GM12878 (cell line): ENCODE measurements at regions not wholly inside any gene's neighbourhood (a gene's known extent, or its start where the extent isn't known, plus 50 kb on each side); places are given as distances from the start of the nearest gene placed in this dataset.

Source experiments
- ATAC-seq: fragments of 200-7000 bp; cut with Tn5 transposase; 3 replicates; pipeline ENCODE4 v1.9.1; 2020; ENCODE audit warnings: mild to moderate bottlenecking, moderate library complexity
- BruUV-seq: library from RNA; stranded (reverse); fragments of 400-500 nt; replicated peaks from 2 replicates; lab custom pipeline; 2021; lab: Mats Ljungman, UMichigan
- CTCF ChIA-PET: fragments of 300-600 bp; sonication (Branson Sonifier 250); formaldehyde crosslinking; extraction: SDS; loops from one replicate; lab custom pipeline; 2021; ENCODE audit warnings: inconsistent platforms; lab: Yijun Ruan, JAX
- POLR2A ChIA-PET: fragments of 350-600 bp; formaldehyde crosslinking; extraction: SDS; loops from one replicate; lab custom pipeline; 2021; ENCODE audit warnings: inconsistent platforms; lab: Charles Lee
- RAD21 ChIA-PET: fragments of 300-600 bp; sonication (Branson Sonifier 250); formaldehyde crosslinking; loops from one replicate; lab custom pipeline; 2023; ENCODE audit warnings: antibody characterized with exemption; ENCODE audit not compliant: unreplicated experiment; lab: Charles Lee
- SMC1A ChIA-PET: fragments of 300-600 bp; sonication (Branson Sonifier 250); formaldehyde crosslinking; loops from one replicate; lab custom pipeline; 2023; ENCODE audit not compliant: unreplicated experiment, uncharacterized antibody; lab: Charles Lee
- DNase-seq: peaks from one replicate; pipeline ENCODE4 v3.0.0-alpha.2; 2011; ENCODE audit warnings: low read depth, low spot score
- FAIRE-seq: peaks from 3 replicates; lab custom pipeline; 2011; peaks lifted over from hg19 to GRCh38; lab: Jason Lieb, UNC
- H2AFZ ChIP-seq: 2 replicates; pipeline ENCODE4 v1.6.0; 2011; ENCODE audit warnings: low read depth, low read length, control low read depth; ENCODE audit not compliant: control insufficient read depth
- H3K27ac ChIP-seq: 2 replicates; pipeline ENCODE4 v1.5.1; 2011; ENCODE audit warnings: control low read depth; ENCODE audit not compliant: control insufficient read depth, insufficient read depth
- H3K27me3 ChIP-seq, 2 experiments: replicated peaks in 1 of 2; 2 replicates each; pipeline versions ENCODE4 v1.6.0 to v1.6.1; 2011; ENCODE audit warnings: low read length in 1 of 2; ENCODE audit not compliant: control insufficient read depth in 2 of 2, insufficient read depth in 2 of 2
- H3K36me3 ChIP-seq, 2 experiments: 2 replicates each; pipeline ENCODE4 v1.5.1; 2011; ENCODE audit warnings: low read length in 1 of 2; ENCODE audit not compliant: control insufficient read depth in 2 of 2, insufficient read depth in 2 of 2
- H3K4me1 ChIP-seq: 2 replicates; pipeline ENCODE4 v1.6.1; 2011; ENCODE audit warnings: mild to moderate bottlenecking, low read length, moderate library complexity, mixed read lengths; ENCODE audit not compliant: control insufficient read depth, insufficient read depth
- H3K4me2 ChIP-seq: 2 replicates; pipeline ENCODE4 v1.6.0; 2011; ENCODE audit warnings: control low read depth; ENCODE audit not compliant: control insufficient read depth, insufficient read depth
- H3K4me3 ChIP-seq: fragments of 200-600 bp; sonication (generic); 2 replicates; pipeline ENCODE4 v1.5.1; 2016
- H3K79me2 ChIP-seq: 2 replicates; pipeline ENCODE4 v1.6.0; 2011; ENCODE audit warnings: low read length; ENCODE audit not compliant: control insufficient read depth, insufficient read depth
- H3K9ac ChIP-seq: 2 replicates; pipeline ENCODE4 v1.8.0; 2011; ENCODE audit warnings: low read length, control low read depth, mixed read lengths; ENCODE audit not compliant: control insufficient read depth, insufficient read depth
- H3K9me3 ChIP-seq: replicated peaks from 3 replicates; pipeline ENCODE4 v1.5.1; 2011; ENCODE audit warnings: mild to moderate bottlenecking, low read length; ENCODE audit not compliant: control insufficient read depth, insufficient read depth
- H4K20me1 ChIP-seq: 2 replicates; pipeline ENCODE4 v1.6.0; 2011; ENCODE audit not compliant: control insufficient read depth, insufficient read depth
- ATF7 ChIP-seq: fragments of 450-650 bp; IDR thresholded peaks from 2 replicates; pipeline ENCODE4 v1.6.1; 2016; ENCODE audit warnings: low read depth, mild to moderate bottlenecking
- JUNB ChIP-seq: IDR thresholded peaks from 2 replicates; pipeline ENCODE4 v1.6.1; 2016; ENCODE audit warnings: antibody characterized with exemption, mild to moderate bottlenecking
- SMC3 ChIP-seq: IDR thresholded peaks from 2 replicates; pipeline ENCODE4 v1.6.1; 2011; ENCODE audit warnings: low read length, improper control_type of control experiment, borderline replicate concordance
- in situ Hi-C: fragments of 300-500 bp; cut with MboI; formaldehyde crosslinking; loops from 9 replicates; pipeline ENCODE4 v1.14.3; 2018; ENCODE audit warnings: mixed read lengths
- intact Hi-C: fragments of 100-400 bp; cut with micrococcal nuclease; formaldehyde crosslinking; loops from one replicate; pipeline ENCODE4 v1.14.2; 2022; ENCODE audit not compliant: unreplicated experiment
- TF ChIP-seq, protein P1 (sequence below): IDR thresholded peaks from 2 replicates; pipeline ENCODE4 v1.6.1; 2012; ENCODE audit warnings: improper control_type of control experiment, low read depth, low read length; ENCODE audit not compliant: insufficient replicate concordance

DNA sequence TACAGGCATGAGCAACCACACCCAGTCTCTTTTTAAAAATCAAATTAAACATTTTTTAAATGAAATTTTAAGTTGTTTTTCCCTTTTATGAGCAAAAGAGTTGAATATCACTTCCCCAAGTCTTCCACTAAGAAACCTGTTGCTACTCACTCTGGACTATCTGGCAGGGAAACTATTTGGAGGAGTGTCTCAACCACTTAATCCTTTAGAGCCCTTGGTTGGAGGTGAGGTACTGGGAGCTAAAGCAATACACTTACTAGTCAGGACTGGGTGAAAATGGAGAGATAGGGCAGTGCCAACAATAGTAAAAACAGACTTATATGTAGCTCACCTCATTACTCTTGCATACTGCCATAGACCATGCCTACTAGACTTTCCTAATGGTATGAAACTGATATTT, 135.5 kb downstream of the RND3 start:
- no peak for DNase-seq
- Histone ChIP-seq H4K20me1 (no peaks in the 10 kb centered on the region), H3K4me1 (no peaks in the 10 kb centered on the region), H3K79me2 (no peaks in the 10 kb centered on the region), H3K9ac (no peak overlapping the region), H2AFZ (no peak overlapping the region), H3K27me3 (no peaks in the 10 kb centered on the region), H3K4me3 (no peak overlapping the region), H3K27ac (no peak overlapping the region), H3K4me2 (no peak overlapping the region), H3K36me3 (no peaks in the 10 kb centered on the region), H3K9me3 (no peaks in the 10 kb centered on the region)
- no peak for FAIRE-seq
- CTCF ChIA-PET, result no interaction called here
- in situ Hi-C loops, result no loop called here
- SMC1A ChIA-PET, result no interaction called here
- intact Hi-C loops, result no loop called here
- BruUV-seq, result no TSS peak
- TF ChIP-seq, protein P1, sequence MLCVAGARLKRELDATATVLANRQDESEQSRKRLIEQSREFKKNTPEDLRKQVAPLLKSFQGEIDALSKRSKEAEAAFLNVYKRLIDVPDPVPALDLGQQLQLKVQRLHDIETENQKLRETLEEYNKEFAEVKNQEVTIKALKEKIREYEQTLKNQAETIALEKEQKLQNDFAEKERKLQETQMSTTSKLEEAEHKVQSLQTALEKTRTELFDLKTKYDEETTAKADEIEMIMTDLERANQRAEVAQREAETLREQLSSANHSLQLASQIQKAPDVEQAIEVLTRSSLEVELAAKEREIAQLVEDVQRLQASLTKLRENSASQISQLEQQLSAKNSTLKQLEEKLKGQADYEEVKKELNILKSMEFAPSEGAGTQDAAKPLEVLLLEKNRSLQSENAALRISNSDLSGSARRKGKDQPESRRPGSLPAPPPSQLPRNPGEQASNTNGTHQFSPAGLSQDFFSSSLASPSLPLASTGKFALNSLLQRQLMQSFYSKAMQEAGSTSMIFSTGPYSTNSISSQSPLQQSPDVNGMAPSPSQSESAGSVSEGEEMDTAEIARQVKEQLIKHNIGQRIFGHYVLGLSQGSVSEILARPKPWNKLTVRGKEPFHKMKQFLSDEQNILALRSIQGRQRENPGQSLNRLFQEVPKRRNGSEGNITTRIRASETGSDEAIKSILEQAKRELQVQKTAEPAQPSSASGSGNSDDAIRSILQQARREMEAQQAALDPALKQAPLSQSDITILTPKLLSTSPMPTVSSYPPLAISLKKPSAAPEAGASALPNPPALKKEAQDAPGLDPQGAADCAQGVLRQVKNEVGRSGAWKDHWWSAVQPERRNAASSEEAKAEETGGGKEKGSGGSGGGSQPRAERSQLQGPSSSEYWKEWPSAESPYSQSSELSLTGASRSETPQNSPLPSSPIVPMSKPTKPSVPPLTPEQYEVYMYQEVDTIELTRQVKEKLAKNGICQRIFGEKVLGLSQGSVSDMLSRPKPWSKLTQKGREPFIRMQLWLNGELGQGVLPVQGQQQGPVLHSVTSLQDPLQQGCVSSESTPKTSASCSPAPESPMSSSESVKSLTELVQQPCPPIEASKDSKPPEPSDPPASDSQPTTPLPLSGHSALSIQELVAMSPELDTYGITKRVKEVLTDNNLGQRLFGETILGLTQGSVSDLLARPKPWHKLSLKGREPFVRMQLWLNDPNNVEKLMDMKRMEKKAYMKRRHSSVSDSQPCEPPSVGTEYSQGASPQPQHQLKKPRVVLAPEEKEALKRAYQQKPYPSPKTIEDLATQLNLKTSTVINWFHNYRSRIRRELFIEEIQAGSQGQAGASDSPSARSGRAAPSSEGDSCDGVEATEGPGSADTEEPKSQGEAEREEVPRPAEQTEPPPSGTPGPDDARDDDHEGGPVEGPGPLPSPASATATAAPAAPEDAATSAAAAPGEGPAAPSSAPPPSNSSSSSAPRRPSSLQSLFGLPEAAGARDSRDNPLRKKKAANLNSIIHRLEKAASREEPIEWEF, result no peak
- no peak for TF ChIP-seq SMC3
- no peak for TF ChIP-seq ATF7
- no peak for TF ChIP-seq JUNB
- POLR2A ChIA-PET, result no interaction called here
- ATAC-seq, result no peak
- RAD21 ChIA-PET, result no interaction called here
